ENCODE measurements at regions not wholly inside any gene's neighbourhood (a gene's known extent, or its start where the extent isn't known, plus 50 kb on each side); places are given as distances from the start of the nearest gene placed in this dataset.

DNA sequence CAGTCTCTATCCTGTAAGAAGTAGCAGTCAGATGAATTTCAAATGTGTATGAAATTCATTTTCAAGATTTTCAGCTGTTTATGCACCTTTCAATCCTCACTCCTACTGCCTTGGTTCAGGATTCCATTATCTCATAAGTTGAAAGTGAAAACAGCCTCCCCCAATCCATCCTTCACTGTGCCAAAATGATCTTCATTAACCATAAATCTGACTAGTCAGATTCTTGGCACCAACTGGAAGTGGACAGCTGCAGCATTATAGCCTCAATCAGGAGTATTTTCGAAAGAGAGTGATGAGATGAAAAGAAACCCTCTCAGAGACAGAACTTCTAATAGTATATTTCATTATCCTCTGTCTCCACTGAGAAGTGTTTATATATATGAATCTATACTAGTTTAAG, 365.3 kb upstream of the PDGFD start:
- Mint-ChIP-seq H3K36me3 (ENCODE audit: low read depth) (no peaks in the 10 kb centered on the region; the same call in 1 of the 2 replicates), H3K27ac (no peak overlapping the region), H3K9me3 (peaks cover 19% of the 10 kb centered on the region), H3K27me3 (ENCODE audit: insufficient read depth) (no peaks in the 10 kb centered on the region), H3K4me3 (no peak overlapping the region), H3K4me1 (ENCODE audit: low read depth) (no peaks in the 10 kb centered on the region)
- TF ChIP-seq, protein P1, sequence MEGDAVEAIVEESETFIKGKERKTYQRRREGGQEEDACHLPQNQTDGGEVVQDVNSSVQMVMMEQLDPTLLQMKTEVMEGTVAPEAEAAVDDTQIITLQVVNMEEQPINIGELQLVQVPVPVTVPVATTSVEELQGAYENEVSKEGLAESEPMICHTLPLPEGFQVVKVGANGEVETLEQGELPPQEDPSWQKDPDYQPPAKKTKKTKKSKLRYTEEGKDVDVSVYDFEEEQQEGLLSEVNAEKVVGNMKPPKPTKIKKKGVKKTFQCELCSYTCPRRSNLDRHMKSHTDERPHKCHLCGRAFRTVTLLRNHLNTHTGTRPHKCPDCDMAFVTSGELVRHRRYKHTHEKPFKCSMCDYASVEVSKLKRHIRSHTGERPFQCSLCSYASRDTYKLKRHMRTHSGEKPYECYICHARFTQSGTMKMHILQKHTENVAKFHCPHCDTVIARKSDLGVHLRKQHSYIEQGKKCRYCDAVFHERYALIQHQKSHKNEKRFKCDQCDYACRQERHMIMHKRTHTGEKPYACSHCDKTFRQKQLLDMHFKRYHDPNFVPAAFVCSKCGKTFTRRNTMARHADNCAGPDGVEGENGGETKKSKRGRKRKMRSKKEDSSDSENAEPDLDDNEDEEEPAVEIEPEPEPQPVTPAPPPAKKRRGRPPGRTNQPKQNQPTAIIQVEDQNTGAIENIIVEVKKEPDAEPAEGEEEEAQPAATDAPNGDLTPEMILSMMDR (IDR thresholded peaks at IDR 0.05), result no peak
- no peak for DNase-seq

GRCh38 chr11:104526006-104526405, 362.1 kb upstream of the PDGFD start:
- no peak for DNase-seq
- H3K4me3 Mint-ChIP-seq, result no peak overlapping the region
- no peaks in the 10 kb centered on the region; the same call in 1 of the 2 replicates for H3K36me3 Mint-ChIP-seq (ENCODE audit: low read depth)
- no peaks in the 10 kb centered on the region for H3K27me3 Mint-ChIP-seq (ENCODE audit: insufficient read depth)
- H3K4me1 Mint-ChIP-seq (ENCODE audit: low read depth), result no peaks in the 10 kb centered on the region
- peaks cover 14% of the 10 kb centered on the region for H3K9me3 Mint-ChIP-seq
- TF ChIP-seq, protein P1 (IDR thresholded peaks at IDR 0.05), result no peak
- H3K27ac Mint-ChIP-seq, result no peak overlapping the region

- H3K27ac Mint-ChIP-seq, result no peak overlapping the region
- TF ChIP-seq, protein P1 (IDR thresholded peaks at IDR 0.05), result no peak
- no peak overlapping the region for H3K4me3 Mint-ChIP-seq
- peaks cover 14% of the 10 kb centered on the region for H3K9me3 Mint-ChIP-seq
- H3K36me3 Mint-ChIP-seq (ENCODE audit: low read depth), result no peaks in the 10 kb centered on the region; the same call in 1 of the 2 replicates
- H3K27me3 Mint-ChIP-seq (ENCODE audit: insufficient read depth), result no peaks in the 10 kb centered on the region
- no peaks in the 10 kb centered on the region for H3K4me1 Mint-ChIP-seq (ENCODE audit: low read depth)
- DNase-seq, result no peak
These were observed 361.5 kb upstream of the PDGFD start for GRCh38 chr11:104525416-104525815.

- H3K27ac Mint-ChIP-seq, result no peak overlapping the region
- TF ChIP-seq, protein P1 (IDR thresholded peaks at IDR 0.05), result no peak
- no peaks in the 10 kb centered on the region for H3K4me1 Mint-ChIP-seq (ENCODE audit: low read depth)
- H3K9me3 Mint-ChIP-seq, result peaks cover 14% of the 10 kb centered on the region
- H3K36me3 Mint-ChIP-seq (ENCODE audit: low read depth), result no peaks in the 10 kb centered on the region; the same call in 1 of the 2 replicates
- no peak for DNase-seq
- no peak overlapping the region for H3K4me3 Mint-ChIP-seq
- no peaks in the 10 kb centered on the region for H3K27me3 Mint-ChIP-seq (ENCODE audit: insufficient read depth)
These were observed 360.3 kb upstream of the PDGFD start for GRCh38 chr11:104524254-104524653.

- Mint-ChIP-seq H3K4me3 (no peak overlapping the region), H3K9me3 (peaks cover 12% of the 10 kb centered on the region), H3K4me1 (ENCODE audit: low read depth) (no peaks in the 10 kb centered on the region), H3K27me3 (ENCODE audit: insufficient read depth) (no peaks in the 10 kb centered on the region), H3K36me3 (ENCODE audit: low read depth) (no peaks in the 10 kb centered on the region; the same call in 1 of the 2 replicates), H3K27ac (no peak overlapping the region)
- TF ChIP-seq, protein P1 (IDR thresholded peaks at IDR 0.05), result no peak
- DNase-seq, result no peak
These were observed 359.7 kb upstream of the PDGFD start for GRCh38 chr11:104523611-104524010.

DNA sequence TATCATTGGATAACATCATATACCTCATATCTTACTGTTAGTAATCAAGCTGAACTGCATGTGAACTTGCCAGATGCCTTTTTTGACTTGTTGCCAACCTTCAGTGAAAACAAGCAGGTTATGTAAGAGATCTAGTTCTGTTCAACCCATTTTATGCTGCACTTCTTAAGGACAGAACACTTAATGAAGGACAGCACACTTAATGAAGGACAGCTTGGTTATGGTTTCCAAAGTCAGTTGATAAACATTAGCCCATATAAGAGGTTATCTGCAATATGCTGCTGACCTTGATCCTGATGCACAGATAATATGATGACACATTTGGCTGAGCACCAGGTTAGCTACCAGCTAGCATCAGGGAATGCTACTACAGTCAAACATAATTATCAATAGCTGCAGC, 358.7 kb upstream of the PDGFD start:
- TF ChIP-seq, protein P1 (IDR thresholded peaks at IDR 0.05), result no peak
- Mint-ChIP-seq H3K27me3 (ENCODE audit: insufficient read depth) (no peaks in the 10 kb centered on the region), H3K9me3 (peaks cover 12% of the 10 kb centered on the region), H3K4me1 (ENCODE audit: low read depth) (no peaks in the 10 kb centered on the region), H3K36me3 (ENCODE audit: low read depth) (no peaks in the 10 kb centered on the region; the same call in 1 of the 2 replicates), H3K4me3 (no peak overlapping the region), H3K27ac (no peak overlapping the region)
- DNase-seq, result no peak
